Loucy (cell line): ENCODE measurements at regions not wholly inside any gene's neighbourhood (a gene's known extent, or its start where the extent isn't known, plus 50 kb on each side); places are given as distances from the start of the nearest gene placed in this dataset.

Experiments used
- H2AFZ ChIP-seq: fragments of 200-600 bp; sonication (generic); 2 replicates; pipeline ENCODE4 v1.6.0; 2016; ENCODE audit warnings: antibody characterized with exemption, mild to moderate bottlenecking, low read length, moderate library complexity
- H3F3A ChIP-seq: fragments of 200-600 bp; 2 replicates; pipeline ENCODE4 v1.6.0; 2016; ENCODE audit warnings: antibody characterized with exemption, low read depth, mild to moderate bottlenecking
- H3K27me3 ChIP-seq: fragments of 200-600 bp; sonication (generic); 2 replicates; pipeline ENCODE4 v1.6.1; 2014; ENCODE audit warnings: low read length, mild to moderate bottlenecking; ENCODE audit not compliant: insufficient read depth, poor library complexity, severe bottlenecking
- H3K36me3 ChIP-seq: fragments of 200-600 bp; sonication (generic); 2 replicates; pipeline ENCODE4 v1.6.1; 2016; ENCODE audit warnings: low read length; ENCODE audit not compliant: insufficient read depth
- H3K4me1 ChIP-seq: fragments of 200-600 bp; sonication (generic); 2 replicates; pipeline ENCODE4 v1.5.1; 2014; ENCODE audit warnings: low read length, mild to moderate bottlenecking; ENCODE audit not compliant: insufficient read depth, poor library complexity, severe bottlenecking
- H3K4me2 ChIP-seq: fragments of 200-600 bp; sonication (generic); 2 replicates; pipeline ENCODE4 v1.6.0; 2014; ENCODE audit warnings: antibody characterized with exemption, low read length, low read depth, mild to moderate bottlenecking; ENCODE audit not compliant: poor library complexity, severe bottlenecking
- H3K4me3 ChIP-seq: fragments of 200-600 bp; sonication (generic); 2 replicates; pipeline ENCODE4 v1.5.1; 2014; ENCODE audit warnings: low read length, mild to moderate bottlenecking, mixed read lengths; ENCODE audit not compliant: poor library complexity, severe bottlenecking
- H3K79me2 ChIP-seq: fragments of 200-600 bp; sonication (generic); 2 replicates; pipeline ENCODE4 v1.6.1; 2014; ENCODE audit warnings: low read length; ENCODE audit not compliant: insufficient read depth
- H3K9ac ChIP-seq: fragments of 200-600 bp; sonication (generic); 2 replicates; pipeline ENCODE4 v1.6.0; 2014; ENCODE audit warnings: mild to moderate bottlenecking, low read depth, low read length, moderate library complexity; ENCODE audit not compliant: poor library complexity, severe bottlenecking
- H3K9me2 ChIP-seq: fragments of 200-600 bp; sonication (generic); replicated peaks from 2 replicates; pipeline ENCODE4 v1.6.1; 2016; ENCODE audit warnings: low read depth, low read length, mixed read lengths
- H3K9me3 ChIP-seq: fragments of 200-600 bp; sonication (generic); 2 replicates; pipeline ENCODE4 v1.6.1; 2014; ENCODE audit warnings: mild to moderate bottlenecking, antibody characterized with exemption, low read length, low read depth; ENCODE audit not compliant: insufficient read depth
- H4K20me1 ChIP-seq: fragments of 200-600 bp; sonication (generic); 2 replicates; pipeline ENCODE4 v1.6.0; 2014; ENCODE audit warnings: antibody characterized with exemption, low read length, mild to moderate bottlenecking; ENCODE audit not compliant: insufficient read depth, poor library complexity, severe bottlenecking
- CTCF ChIP-seq: fragments of 200-600 bp; sonication (generic); conservative IDR thresholded peaks from 2 replicates; pipeline ENCODE4 v1.5.1; 2014; ENCODE audit warnings: mild to moderate bottlenecking, antibody characterized with exemption, low read length
- EZH2phosphoT487 ChIP-seq: fragments of 200-600 bp; IDR thresholded peaks from 2 replicates; pipeline ENCODE4 v1.6.1; 2018; ENCODE audit warnings: antibody characterized with exemption, mild to moderate bottlenecking, moderate library complexity, borderline replicate concordance

GRCh38 chr9:90322296-90322695 is 320.3 kb downstream of the DIRAS2 start:
- Histone ChIP-seq H3K9me3 (no peaks in the 10 kb centered on the region), H3K4me2 (no peak overlapping the region), H3K36me3 (no peaks in the 10 kb centered on the region), H4K20me1 (no peaks in the 10 kb centered on the region), H3K79me2 (no peaks in the 10 kb centered on the region), H3F3A (no peaks in the 10 kb centered on the region), H3K9ac (no peak overlapping the region), H3K4me1 (no peaks in the 10 kb centered on the region), H2AFZ (no peak overlapping the region), H3K9me2 (no peaks in the 10 kb centered on the region), H3K27me3 (no peaks in the 10 kb centered on the region), H3K4me3 (no peak overlapping the region)
- no peak for TF ChIP-seq EZH2phosphoT487
- TF ChIP-seq CTCF = no peak

GRCh38 chr9:90325913-90326653 is 316.5 kb downstream of the DIRAS2 start:
- H3K79me2 ChIP-seq = no peaks in the 10 kb centered on the region
- H2AFZ ChIP-seq = no peak overlapping the region
- H3K4me3 ChIP-seq = no peak overlapping the region
- no peak overlapping the region for H3K9ac ChIP-seq
- H3K4me2 ChIP-seq = no peak overlapping the region
- H3K4me1 ChIP-seq = no peaks in the 10 kb centered on the region
- H3F3A ChIP-seq = no peaks in the 10 kb centered on the region
- no peaks in the 10 kb centered on the region for H3K36me3 ChIP-seq
- no peaks in the 10 kb centered on the region for H3K27me3 ChIP-seq
- no peaks in the 10 kb centered on the region for H3K9me2 ChIP-seq
- H3K9me3 ChIP-seq = no peaks in the 10 kb centered on the region
- TF ChIP-seq CTCF (no peak), EZH2phosphoT487 (no peak)
- H4K20me1 ChIP-seq = no peaks in the 10 kb centered on the region

GRCh38 chr9:90330231-90330630 is 312.4 kb downstream of the DIRAS2 start:
- H4K20me1 ChIP-seq = no peaks in the 10 kb centered on the region
- no peak overlapping the region for H3K4me3 ChIP-seq
- TF ChIP-seq EZH2phosphoT487 (no peak), CTCF (no peak)
- H3F3A ChIP-seq = no peaks in the 10 kb centered on the region
- no peaks in the 10 kb centered on the region for H3K4me1 ChIP-seq
- no peaks in the 10 kb centered on the region for H3K79me2 ChIP-seq
- no peak overlapping the region for H3K9ac ChIP-seq
- no peak overlapping the region for H2AFZ ChIP-seq
- H3K9me2 ChIP-seq = no peaks in the 10 kb centered on the region
- H3K9me3 ChIP-seq = no peaks in the 10 kb centered on the region
- no peaks in the 10 kb centered on the region for H3K27me3 ChIP-seq
- no peaks in the 10 kb centered on the region for H3K36me3 ChIP-seq
- H3K4me2 ChIP-seq = no peak overlapping the region
